ENCODE measurements at regions not wholly inside any gene's neighbourhood (a gene's known extent, or its start where the extent isn't known, plus 50 kb on each side); places are given as distances from the start of the nearest gene placed in this dataset.
"Not testable (repeated sequence)": the region's sequence is repeated elsewhere in the genome, so short reads cannot be mapped to it uniquely, and the experiment has no call there.

DNA sequence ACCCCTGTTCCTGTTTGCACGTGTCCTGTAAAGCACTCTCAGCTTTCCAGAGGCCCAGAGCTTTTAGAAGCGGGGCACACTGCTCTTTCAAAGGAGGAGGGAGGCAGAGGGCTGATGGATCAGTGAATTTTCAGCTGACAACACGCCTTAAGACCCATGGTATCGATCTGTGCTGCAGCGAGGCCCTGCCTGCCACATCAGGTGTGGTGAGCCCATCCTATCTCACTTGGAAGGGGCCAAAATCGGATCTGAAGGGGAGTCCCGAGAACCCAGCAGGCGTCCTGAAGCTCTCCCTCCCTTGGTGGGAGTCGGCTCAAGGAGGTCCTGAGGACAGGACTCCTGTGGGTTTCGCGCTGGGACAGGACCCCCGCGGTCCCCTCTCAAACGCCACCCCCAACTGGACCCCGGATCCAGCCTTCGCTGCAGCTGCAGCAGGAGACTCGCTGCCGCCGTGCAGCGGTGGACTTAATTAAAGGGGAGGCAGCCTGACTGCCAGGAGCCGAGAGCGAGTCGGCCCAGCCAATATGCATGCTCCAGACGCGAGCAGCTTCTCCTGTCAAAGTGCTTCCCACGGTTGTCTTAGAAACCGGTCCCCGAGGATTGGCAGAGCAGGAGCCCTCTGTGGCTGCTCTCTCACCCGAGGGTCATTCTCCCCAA is 580.0 kb upstream of the ZNF337 start:
- H3K27me3 ChIP-seq (ENCODE audit: control insufficient read depth in 2 of 2, insufficient read depth in 2 of 2, low read length in 2 of 2): no peaks in the 10 kb centered on the region
- H3K36me3 ChIP-seq (ENCODE audit: control insufficient read depth in 2 of 3, insufficient read depth in 3 of 3, low read length in 3 of 3): no peaks in the 10 kb centered on the region
- intact Hi-C loops (cut with micrococcal nuclease): loop anchor here in 1 of 2 donors (10.0 kb wide), 1 partner anchor 48 kb away; no protein-coding TSS in a partner anchor
- H3K27me3 Mint-ChIP-seq: no peaks in the 10 kb centered on the region
- peaks cover 0 to 30% (median 3%) of the 10 kb centered on the region in 11 donors for H3K9me3 Mint-ChIP-seq
- DNase-seq (no peak), ATAC-seq (no peak)
- H3K27ac ChIP-seq (ENCODE audit: low read depth, low read length): no peak overlapping the region
- peak overlapping the region in 2 of 9 donors; percentile 0 to 76 for H3K27ac Mint-ChIP-seq
- H3K4me3 ChIP-seq (ENCODE audit: low read length): no peak overlapping the region
- POLR2A ChIA-PET: no interaction called here
- H3K9me3 ChIP-seq (ENCODE audit: control insufficient read depth in 2 of 3, low read length in 3 of 3): no peaks in the 10 kb centered on the region
- H3K4me3 Mint-ChIP-seq: peak overlapping the region in 2 of 10 donors; percentile 11 to 36
- peaks cover 9 to 48% (median 39%) of the 10 kb centered on the region in 7 donors for H3K4me1 Mint-ChIP-seq
- H3K4me1 ChIP-seq (ENCODE audit: control insufficient read depth in 2 of 2, insufficient read depth in 2 of 2, low read length in 2 of 2): peaks cover 0 to 24% of the 10 kb centered on the region in 2 donors
- CTCF ChIA-PET: no interaction called here
- H3K36me3 Mint-ChIP-seq: peaks cover 0 to 46% (median 4%) of the 10 kb centered on the region in 5 donors

DNA sequence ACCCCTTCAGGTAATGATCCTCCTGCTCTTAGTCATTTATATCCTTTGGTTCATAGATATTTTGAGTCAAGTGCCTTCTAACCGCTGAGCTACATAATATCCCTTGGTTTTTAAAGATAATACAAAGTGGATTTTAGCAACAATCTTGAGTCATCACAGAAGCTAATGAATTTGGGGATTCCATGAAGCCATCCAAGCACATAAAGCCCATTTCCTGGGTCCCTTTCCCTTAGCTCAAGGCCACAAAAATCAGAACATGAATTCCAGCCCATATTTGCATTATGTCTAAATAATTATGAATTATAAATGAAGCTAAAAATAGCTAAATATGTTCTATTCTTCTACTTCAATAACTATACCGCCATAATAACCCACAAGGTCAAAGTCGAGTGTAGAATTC is 572.1 kb upstream of the ZNF337 start:
- H3K9me3 Mint-ChIP-seq: peaks cover 0 to 21% (median 0%) of the 10 kb centered on the region in 11 donors
- CTCF ChIA-PET; H3K4me3 ChIP-seq (ENCODE audit: low read length): not testable (repeated sequence)

DNA sequence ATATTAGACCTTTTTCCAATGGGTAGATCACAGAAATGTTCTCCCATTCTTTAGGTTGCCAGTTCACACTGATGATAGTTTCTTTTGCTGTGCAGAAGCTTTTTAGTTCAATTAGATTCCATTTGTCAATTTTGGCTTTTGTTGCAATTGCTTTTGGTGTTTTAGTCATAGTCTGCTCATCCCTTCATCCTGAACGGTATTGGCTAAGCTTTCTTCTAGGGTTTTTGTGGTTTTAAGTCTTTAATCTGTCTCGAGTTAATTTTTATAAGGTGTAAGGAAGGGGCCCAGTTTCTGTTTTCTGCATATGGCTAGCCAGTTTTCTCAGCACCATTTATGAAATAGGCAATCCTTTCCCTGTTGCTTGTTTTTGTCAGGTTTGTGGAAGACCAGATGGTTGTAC is 564.3 kb upstream of the ZNF337 start:
- H3K27me3 ChIP-seq (ENCODE audit: control insufficient read depth in 2 of 2, insufficient read depth in 2 of 2, low read length in 2 of 2); DNase-seq; ATAC-seq; CTCF ChIA-PET; H3K27me3 Mint-ChIP-seq; H3K4me3 ChIP-seq (ENCODE audit: low read length); H3K4me3 Mint-ChIP-seq; H3K36me3 Mint-ChIP-seq; intact Hi-C loops (cut with micrococcal nuclease); H3K4me1 ChIP-seq (ENCODE audit: control insufficient read depth in 2 of 2, insufficient read depth in 2 of 2, low read length in 2 of 2); POLR2A ChIA-PET; H3K36me3 ChIP-seq (ENCODE audit: control insufficient read depth in 2 of 3, insufficient read depth in 3 of 3, low read length in 3 of 3); H3K27ac ChIP-seq (ENCODE audit: low read depth, low read length); H3K9me3 ChIP-seq (ENCODE audit: control insufficient read depth in 2 of 3, low read length in 3 of 3); H3K27ac Mint-ChIP-seq: not testable (repeated sequence)
- Mint-ChIP-seq H3K4me1 (peaks cover 0 to 11% (median 0%) of the 10 kb centered on the region in 7 donors), H3K9me3 (peaks cover 0 to 16% (median 3%) of the 10 kb centered on the region in 11 donors)

More for the DNA sequence above, 572.1 kb upstream of the ZNF337 start:
- H3K4me3 Mint-ChIP-seq; intact Hi-C loops (cut with micrococcal nuclease); H3K27me3 Mint-ChIP-seq; H3K27ac ChIP-seq (ENCODE audit: low read depth, low read length); DNase-seq; H3K36me3 Mint-ChIP-seq; H3K4me1 ChIP-seq (ENCODE audit: control insufficient read depth in 2 of 2, insufficient read depth in 2 of 2, low read length in 2 of 2); H3K36me3 ChIP-seq (ENCODE audit: control insufficient read depth in 2 of 3, insufficient read depth in 3 of 3, low read length in 3 of 3); H3K27me3 ChIP-seq (ENCODE audit: control insufficient read depth in 2 of 2, insufficient read depth in 2 of 2, low read length in 2 of 2); H3K9me3 ChIP-seq (ENCODE audit: control insufficient read depth in 2 of 3, low read length in 3 of 3); POLR2A ChIA-PET; ATAC-seq: not testable (repeated sequence)
- Mint-ChIP-seq H3K27ac (peak overlapping the region in 1 of 9 donors; percentile 23), H3K4me1 (peaks cover 2 to 16% (median 10%) of the 10 kb centered on the region in 7 donors)

DNA sequence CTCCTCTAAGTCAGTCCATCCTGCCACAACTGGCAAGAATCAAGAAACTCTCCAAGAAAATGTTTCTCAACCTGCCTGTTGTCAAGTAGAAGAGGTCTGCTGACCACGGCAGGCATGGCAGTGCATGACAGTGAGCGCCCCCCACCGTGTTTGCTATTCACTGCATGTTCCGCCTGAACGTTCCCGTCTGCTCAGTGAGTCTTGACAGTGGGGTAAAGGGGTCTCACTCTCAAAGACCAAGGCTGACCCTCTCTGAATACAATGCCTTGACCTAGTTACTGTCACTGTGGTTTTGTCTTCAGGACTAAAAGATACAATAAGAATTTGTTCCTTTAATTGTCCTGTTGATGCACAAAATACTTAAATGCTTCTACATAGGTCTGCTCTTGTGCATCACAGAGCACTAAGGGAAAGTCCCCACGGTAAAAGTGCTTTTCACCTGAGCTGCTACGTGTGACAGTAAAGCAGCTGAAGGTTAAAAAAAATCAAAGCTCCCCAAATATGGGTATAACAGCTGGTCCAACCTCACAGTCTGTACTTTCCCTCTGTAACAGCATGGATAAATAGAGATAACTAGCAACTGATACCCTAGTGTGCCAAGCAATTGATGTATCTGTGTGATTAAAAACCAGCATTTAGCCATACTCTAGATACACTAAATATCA is 555.8 kb upstream of the ZNF337 start:
- POLR2A ChIA-PET; H3K9me3 ChIP-seq (ENCODE audit: control insufficient read depth in 2 of 3, low read length in 3 of 3); H3K4me1 ChIP-seq (ENCODE audit: control insufficient read depth in 2 of 2, insufficient read depth in 2 of 2, low read length in 2 of 2); H3K27me3 Mint-ChIP-seq; H3K4me3 ChIP-seq (ENCODE audit: low read length); H3K36me3 ChIP-seq (ENCODE audit: control insufficient read depth in 2 of 3, insufficient read depth in 3 of 3, low read length in 3 of 3); CTCF ChIA-PET; H3K27me3 ChIP-seq (ENCODE audit: control insufficient read depth in 2 of 2, insufficient read depth in 2 of 2, low read length in 2 of 2); intact Hi-C loops (cut with micrococcal nuclease); H3K36me3 Mint-ChIP-seq: not testable (repeated sequence)
- ATAC-seq: peak; percentile 98
- peaks cover 0 to 26% (median 15%) of the 10 kb centered on the region in 7 donors for H3K4me1 Mint-ChIP-seq
- H3K9me3 Mint-ChIP-seq: peaks cover 0 to 19% (median 1%) of the 10 kb centered on the region in 11 donors
- DNase-seq: peak in 7 of 9 donors; percentile 32 to 79 (median 71)
- H3K27ac Mint-ChIP-seq: peak overlapping the region in 8 of 9 donors; percentile 43 to 96 (median 92)
- H3K27ac ChIP-seq (ENCODE audit: low read depth, low read length): peak overlapping the region; percentile 49
- peak overlapping the region in 4 of 10 donors; percentile 21 to 43 (median 38) for H3K4me3 Mint-ChIP-seq

DNA sequence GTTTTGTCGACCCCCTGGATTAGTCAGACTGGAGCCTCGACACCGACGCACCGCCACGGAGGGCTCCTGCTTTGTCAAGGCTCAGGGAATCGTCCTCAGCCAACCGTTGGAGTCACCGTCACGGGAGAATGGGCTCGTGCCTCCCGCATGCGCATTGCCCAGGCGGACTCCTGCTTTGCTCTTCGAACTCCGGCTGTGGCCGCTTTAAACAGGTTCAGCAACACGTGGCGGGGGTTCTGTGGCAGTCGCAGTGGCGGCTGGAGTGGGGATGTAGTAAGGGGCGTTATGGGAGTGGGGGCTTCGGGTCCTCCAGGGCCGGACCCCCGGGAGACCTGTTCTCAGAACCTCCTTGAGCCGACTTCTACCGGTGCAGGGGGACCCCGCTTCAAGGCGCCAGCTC is 554.7 kb upstream of the ZNF337 start:
- H3K36me3 ChIP-seq (ENCODE audit: control insufficient read depth in 2 of 3, insufficient read depth in 3 of 3, low read length in 3 of 3); DNase-seq; H3K27ac ChIP-seq (ENCODE audit: low read depth, low read length); POLR2A ChIA-PET; H3K27me3 ChIP-seq (ENCODE audit: control insufficient read depth in 2 of 2, insufficient read depth in 2 of 2, low read length in 2 of 2); CTCF ChIA-PET; H3K4me3 Mint-ChIP-seq; H3K4me3 ChIP-seq (ENCODE audit: low read length); H3K36me3 Mint-ChIP-seq; intact Hi-C loops (cut with micrococcal nuclease); H3K27me3 Mint-ChIP-seq; ATAC-seq; H3K4me1 ChIP-seq (ENCODE audit: control insufficient read depth in 2 of 2, insufficient read depth in 2 of 2, low read length in 2 of 2); H3K9me3 ChIP-seq (ENCODE audit: control insufficient read depth in 2 of 3, low read length in 3 of 3): not testable (repeated sequence)
- H3K4me1 Mint-ChIP-seq: peaks cover 0 to 26% (median 15%) of the 10 kb centered on the region in 7 donors
- peaks cover 0 to 19% (median under 1%) of the 10 kb centered on the region in 11 donors for H3K9me3 Mint-ChIP-seq
- H3K27ac Mint-ChIP-seq: peak overlapping the region in 2 of 9 donors; percentile 43 to 78

DNA sequence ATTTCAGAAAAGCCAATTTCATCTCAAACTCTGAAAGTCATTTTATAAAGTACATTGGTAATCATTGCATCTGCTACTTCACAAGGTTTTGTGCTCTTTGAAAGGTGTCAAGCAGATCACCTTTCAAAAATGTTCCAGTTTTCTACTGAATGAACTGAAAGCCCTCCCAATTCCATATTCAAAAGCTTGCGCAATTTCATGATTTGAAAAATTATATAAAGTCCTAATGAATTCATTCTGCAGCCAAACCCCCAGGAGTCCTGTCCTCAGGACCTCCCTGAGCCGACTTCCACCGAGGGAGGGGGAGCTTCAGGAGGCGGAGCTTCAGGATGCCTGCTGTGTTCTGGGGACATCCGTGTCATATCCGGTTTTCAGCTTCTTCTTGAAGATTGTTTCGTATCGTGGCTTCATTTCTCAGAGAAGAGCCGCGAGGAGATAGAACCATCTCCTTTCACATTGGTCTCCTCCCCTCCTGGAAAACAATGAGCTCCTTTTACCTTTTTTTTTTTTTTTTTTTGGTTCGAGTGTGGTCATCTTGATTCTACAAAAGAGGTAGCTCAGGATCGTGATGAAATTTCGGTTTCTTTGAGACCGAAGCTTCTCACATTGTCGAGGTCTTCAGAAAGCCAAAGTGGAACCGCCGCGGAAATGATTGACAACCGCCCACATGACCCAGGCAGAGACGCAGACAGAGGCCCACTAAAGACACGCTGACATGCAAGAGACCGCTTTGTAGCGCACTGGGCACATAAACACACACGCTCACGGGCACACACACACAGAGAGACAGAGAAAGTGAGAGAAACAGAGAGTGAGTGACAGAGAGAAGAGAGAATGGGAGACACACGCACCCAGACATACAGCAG is 553.8 kb upstream of the ZNF337 start:
- H3K36me3 Mint-ChIP-seq; H3K36me3 ChIP-seq (ENCODE audit: control insufficient read depth in 2 of 3, insufficient read depth in 3 of 3, low read length in 3 of 3); CTCF ChIA-PET; H3K9me3 ChIP-seq (ENCODE audit: control insufficient read depth in 2 of 3, low read length in 3 of 3); H3K27ac ChIP-seq (ENCODE audit: low read depth, low read length); H3K4me1 ChIP-seq (ENCODE audit: control insufficient read depth in 2 of 2, insufficient read depth in 2 of 2, low read length in 2 of 2); H3K27me3 ChIP-seq (ENCODE audit: control insufficient read depth in 2 of 2, insufficient read depth in 2 of 2, low read length in 2 of 2); H3K4me3 ChIP-seq (ENCODE audit: low read length); ATAC-seq; POLR2A ChIA-PET; H3K27me3 Mint-ChIP-seq; DNase-seq; intact Hi-C loops (cut with micrococcal nuclease): not testable (repeated sequence)
- H3K4me1 Mint-ChIP-seq: peaks cover 0 to 26% (median 15%) of the 10 kb centered on the region in 7 donors
- peak overlapping the region in 1 of 10 donors; percentile 51 for H3K4me3 Mint-ChIP-seq
- peaks cover 0 to 13% (median 0%) of the 10 kb centered on the region in 11 donors for H3K9me3 Mint-ChIP-seq
- H3K27ac Mint-ChIP-seq: peak overlapping the region in 3 of 9 donors; percentile 78 to 86 (median 85)

Data from naive thymus-derived CD4-positive, alpha-beta T cell (primary cell).